NCI-H2171 treated with DMSO at 0.1 percent for 48 hours (cell line): ENCODE measurements at regions not wholly inside any gene's neighbourhood (a gene's known extent, or its start where the extent isn't known, plus 50 kb on each side); places are given as distances from the start of the nearest gene placed in this dataset.

Experiments
- DNase-seq: peaks from one replicate; lab custom pipeline; 2025; lab: John Stamatoyannopoulos, UW

DNA sequence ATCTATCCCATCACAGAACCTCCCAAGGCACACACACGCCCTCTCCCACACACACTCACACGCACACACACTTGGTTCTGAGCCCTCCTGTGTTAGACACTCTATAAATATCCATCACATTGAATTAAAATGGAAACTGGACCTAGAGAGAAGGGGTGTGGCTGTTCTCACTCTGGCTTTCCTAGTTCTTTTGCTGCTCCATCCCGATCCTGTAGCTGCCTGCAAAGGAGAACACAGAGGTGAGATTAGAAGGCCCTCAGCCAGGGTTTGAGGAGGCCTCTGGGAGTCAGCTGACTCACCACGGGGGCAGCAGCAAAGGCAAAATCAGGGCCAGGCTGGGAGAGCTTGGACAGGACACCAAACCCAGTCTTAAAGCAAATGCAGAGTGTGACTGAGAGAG lies 192.3 kb upstream of the CADM1 start:
- DNase-seq: no peak

- DNase-seq: no peak
Measured at GRCh38 chr11:115695677-115696364, 191.6 kb upstream of the CADM1 start.

DNA sequence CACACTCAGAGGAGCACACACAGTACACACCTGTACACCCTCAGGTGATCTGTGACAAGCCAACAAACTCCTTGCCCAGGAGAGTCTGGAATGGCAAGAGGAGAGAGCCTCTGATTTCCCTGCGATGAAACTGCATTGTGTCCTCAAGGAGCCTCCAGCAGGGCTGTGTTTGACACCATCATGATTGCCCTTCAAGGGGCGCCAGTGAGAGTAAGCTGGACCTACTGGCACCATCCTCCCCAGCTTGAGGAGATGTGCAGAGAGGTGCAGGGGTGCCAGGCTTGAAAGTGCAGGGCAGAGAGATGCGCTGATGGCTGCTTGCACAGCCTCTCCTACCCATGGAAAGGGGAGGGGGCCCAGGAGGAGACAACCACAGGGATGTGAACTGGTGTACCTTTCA lies 188.8 kb upstream of the CADM1 start:
- no peak for DNase-seq

DNA sequence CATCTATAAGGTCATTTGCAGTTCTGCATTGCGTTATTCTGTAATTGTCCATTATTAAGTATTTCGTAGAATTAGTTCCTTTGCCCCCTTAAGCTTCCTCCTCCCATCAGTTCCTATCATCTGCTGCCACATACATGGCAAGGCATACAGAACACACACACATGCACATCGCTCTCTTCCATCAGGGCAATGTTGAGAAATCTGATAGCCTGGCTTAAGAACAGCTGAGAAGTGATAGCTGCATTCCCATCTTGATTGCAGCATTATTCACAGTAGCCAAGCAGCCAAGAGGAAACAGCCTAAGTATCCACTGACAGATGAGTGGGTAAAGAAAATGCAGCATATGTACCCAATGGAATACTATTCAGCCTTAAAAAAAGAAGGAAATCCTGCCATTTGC lies 186.8 kb upstream of the CADM1 start:
- DNase-seq: peak; percentile 28

DNA sequence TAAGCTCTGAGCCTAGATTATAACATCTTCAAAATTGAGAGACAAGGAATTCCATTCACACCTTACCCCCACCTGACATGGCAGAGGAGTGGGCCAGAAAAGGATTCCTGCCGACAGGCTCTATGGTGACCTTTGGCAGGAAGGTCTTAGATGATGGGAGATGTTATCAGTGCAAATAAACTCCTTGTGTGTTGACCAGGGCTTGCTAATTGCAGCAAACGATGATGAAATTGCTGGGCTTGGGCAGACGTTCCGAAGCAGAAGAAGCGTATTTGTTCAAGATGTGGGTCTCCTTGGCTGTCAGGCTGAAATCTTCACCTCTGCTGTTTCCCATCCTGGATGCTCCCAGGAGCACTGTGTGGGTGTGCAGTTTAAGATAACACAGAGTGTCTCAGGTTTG lies 183.7 kb upstream of the CADM1 start:
- DNase-seq: no peak

GRCh38 chr11:115684699-115685098 lies 180.5 kb upstream of the CADM1 start:
- no peak for DNase-seq

DNA sequence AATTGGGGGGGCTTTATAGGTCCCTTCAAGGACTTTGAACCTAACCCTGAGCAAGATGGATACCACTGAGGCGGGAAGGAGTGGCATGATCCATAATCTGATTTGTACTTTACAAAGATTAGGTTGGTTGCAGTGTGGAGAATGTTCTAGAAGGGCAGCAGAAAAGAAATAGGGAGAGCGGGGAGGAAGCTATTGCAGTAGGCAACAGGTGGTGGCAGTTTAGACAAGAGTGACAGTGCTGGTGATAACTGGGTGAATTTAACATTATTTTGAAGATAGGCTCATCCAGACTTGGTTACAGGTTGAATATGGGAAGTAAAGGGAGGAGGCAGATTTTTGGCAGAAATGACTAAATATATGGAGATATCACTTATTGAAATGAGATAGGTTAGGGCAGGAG lies 179.9 kb upstream of the CADM1 start:
- no peak for DNase-seq

GRCh38 chr11:115682888-115683287 lies 178.7 kb upstream of the CADM1 start:
- DNase-seq: no peak

DNA sequence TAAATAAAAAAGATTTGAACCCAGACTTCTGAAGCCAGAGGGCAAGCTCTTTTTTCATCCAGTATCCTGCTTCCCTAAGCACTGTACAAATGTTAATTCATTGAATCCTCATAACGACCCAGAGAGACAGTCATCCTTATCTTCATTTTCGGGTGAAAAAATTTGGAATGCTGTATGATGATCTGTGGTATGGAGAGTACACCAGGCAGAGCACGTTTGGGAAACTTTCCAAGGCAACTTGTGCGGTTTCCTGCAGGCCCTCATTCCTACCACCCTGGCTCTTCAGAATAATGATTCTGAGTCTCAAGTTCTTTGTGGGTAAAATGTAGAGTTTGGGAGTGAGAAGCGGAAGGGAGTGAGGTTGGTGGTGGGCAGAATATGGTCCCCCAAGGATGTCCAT lies 177.9 kb upstream of the CADM1 start:
- DNase-seq: no peak

GRCh38 chr11:115679945-115680344 lies 175.7 kb upstream of the CADM1 start:
- DNase-seq: no peak

- no peak for DNase-seq
Measured at GRCh38 chr11:115678942-115679341, 174.7 kb upstream of the CADM1 start.

- peak; percentile 34 for DNase-seq
Measured at GRCh38 chr11:115677190-115677589, 173.0 kb upstream of the CADM1 start.

DNA sequence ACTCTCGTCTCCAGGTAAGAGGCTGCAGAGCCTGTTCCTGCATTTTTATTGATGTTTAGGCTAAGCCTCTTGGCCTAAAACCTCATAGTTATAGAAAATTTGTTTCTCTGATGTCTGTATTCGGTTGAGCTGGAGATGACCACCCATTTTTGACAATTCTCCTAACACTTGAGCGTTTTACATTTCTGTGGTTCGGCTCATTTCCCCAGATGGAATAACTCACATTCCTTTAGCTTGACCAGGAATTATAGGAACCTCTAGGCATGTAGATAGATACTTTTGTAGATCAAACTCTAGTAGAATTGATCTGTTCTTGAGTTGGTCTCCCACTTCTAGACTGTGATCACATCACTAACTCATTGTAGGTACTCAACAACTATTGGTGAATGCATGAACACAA lies 172.6 kb upstream of the CADM1 start:
- no peak for DNase-seq

DNA sequence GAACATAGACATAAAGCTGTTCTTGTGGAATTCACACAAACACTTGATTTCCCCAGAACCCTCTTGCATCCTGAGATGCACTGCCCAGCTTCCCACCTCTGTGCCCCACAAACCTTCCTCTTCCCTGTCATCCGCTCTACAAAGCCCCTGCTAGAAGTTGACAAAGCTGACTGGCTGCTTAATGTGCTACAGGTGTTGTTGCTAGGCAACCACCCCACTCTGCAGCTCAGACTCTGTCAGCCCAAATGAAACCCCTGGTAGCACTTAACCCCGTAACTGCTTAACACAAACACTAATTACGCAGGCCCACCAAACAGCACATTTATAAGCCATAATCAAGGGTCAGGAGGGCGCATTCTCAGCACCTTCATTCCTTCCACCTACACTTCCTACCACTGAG lies 172.0 kb upstream of the CADM1 start:
- DNase-seq: peak; percentile 53

DNA sequence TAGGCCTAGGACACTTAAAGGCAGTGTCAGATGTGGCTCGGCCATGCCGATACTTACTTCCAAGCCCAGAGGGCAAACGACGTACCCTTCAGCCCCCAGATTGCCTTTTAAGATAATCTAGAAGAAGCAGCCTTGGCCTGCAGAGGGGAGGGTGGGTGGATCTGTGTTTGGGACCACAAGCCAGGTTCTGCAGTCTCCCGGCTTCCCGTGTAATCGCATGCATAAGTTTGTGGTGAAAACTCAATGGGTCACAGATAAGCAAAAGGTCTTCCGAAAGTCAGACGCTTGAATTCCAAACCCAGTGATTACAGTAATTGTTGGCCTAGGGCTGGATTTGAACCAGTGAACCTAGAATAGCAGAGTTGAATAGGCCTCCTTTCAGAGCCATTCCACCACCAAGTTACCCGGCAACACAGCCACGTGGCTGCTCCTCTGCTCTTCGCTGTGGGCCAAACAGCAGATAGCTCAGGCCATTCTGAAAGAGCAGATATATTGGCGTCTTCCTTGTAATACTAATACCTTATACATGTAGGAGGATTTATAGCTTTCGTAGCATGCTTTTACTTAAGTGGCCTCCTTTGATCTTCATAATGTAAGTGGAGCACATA lies 170.8 kb upstream of the CADM1 start:
- DNase-seq: no peak

DNA sequence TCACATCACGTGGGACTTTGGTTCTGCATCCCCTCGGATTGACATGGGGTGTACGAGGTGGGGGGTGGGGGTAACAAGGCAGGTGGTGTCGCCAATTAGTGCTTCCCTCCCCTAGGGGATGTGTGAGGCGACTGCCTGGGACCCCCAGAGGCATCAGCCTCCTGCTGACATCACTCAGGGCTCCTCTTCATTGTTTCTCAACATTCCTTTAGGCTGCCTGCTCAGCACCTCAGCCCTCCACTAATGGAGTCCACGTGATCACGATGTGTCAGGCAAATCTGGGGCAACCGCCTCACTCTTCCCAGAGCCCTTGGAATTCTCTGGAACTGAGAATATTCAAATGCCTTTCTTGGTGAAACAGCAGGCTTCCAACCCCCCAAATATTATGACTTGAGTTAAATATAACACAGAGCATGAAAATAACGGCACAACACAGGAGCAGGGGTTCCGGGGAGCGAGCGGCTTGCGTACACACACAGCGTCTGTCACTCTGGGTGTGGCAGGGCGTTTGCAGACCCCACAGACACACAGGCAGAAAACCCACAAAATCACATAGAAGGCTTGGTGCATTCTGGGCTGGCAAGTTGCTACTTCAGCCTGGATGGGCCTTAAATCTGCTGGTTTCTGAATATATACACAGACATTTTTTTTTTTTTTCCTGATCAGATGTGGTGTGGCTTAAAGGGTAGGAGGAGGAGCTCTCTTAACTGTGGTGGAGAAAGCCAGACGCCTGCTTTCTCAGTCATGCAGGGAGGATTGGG lies 170.1 kb upstream of the CADM1 start:
- DNase-seq: no peak

GRCh38 chr11:115673720-115674119 lies 169.5 kb upstream of the CADM1 start:
- DNase-seq: no peak

GRCh38 chr11:115672999-115673411 lies 168.8 kb upstream of the CADM1 start:
- DNase-seq: peak; percentile 76

DNA sequence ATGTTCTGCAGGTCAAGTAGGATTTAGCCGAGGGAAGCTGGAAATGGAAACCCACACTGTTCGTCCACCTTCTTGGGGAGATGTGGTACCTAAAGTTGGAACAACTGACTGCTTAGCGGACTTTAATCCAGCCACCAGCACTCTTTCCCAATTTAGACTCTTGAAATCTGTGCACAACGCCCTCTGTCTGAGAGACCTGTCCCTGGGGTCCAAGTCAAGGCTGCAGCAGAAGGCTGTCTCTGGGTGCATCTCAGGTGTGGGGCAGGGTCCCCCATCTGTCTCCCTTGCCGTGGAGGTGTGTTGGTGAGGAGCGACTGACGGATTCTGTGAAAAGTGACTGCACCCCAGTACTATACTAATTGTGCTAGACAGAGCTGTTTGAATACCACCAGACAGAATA lies 168.2 kb upstream of the CADM1 start:
- peak; percentile 78 for DNase-seq

DNA sequence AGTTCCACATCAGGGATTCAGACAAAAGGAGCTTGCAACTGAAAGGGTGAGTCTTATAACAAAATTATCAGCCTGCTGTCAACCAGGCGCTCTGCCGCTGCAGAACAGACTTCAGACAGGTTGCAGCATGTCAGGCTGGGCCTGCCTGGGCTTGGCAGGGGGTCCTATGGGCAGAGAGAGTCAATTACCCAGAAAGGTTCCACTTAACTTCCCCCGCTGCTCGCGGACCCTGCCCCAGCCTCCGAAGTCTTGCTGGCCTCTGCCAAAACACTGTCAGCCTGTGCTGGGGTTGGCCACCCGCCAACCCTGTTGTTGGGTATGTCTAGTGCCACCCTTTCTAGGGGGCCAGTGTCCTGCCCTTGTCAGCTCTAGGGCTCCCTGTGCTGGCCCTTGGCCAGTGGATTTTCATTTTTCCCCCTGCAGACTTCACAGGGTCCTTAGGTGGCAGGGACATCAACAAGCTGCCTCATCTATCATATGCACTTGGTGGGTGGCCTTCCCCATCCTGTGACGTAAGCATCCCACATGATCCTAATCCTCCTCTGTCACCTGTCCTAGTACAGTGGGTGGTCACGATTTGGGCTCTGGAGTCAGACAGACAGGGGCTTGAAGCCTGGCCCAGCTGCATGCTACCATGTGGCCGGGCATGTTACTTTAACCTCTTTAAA lies 166.5 kb upstream of the CADM1 start:
- DNase-seq: peak; percentile 90

- DNase-seq: no peak
Measured at GRCh38 chr11:115665958-115666357, 161.7 kb upstream of the CADM1 start.

DNA sequence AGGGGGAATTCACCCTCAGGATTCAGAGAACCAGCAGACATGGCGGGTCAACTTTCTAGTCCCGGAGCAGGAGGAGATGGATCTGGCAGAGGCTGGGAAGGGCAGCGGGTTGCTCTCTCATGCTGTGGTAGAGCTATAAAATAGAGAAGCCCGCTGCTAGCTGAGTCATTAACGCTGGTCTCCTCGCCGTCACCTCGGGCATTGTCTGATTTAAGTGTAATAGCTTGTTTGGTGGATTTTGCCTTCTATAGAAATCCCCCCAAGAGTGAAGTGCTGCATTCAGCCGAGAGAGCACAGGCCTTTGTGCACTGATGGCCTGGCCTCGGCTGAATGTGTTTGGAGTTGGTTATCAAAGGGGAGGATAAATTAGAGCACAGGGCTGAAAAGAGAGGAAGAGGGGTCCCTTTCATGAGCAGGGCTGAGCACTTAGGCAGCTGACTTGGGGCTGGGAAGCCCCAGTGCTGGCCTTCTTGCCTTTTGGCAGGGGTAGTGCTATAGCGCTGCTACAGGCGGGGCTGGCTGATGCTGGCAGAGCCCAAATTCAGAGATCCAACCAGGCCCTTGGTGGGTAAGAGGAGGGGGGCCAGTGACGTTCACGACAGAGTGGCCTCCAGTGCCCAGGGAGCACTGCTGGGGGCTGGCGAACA lies 161.1 kb upstream of the CADM1 start:
- DNase-seq: no peak
